ENCODE measurements at regions not wholly inside any gene's neighbourhood (a gene's known extent, or its start where the extent isn't known, plus 50 kb on each side); places are given as distances from the start of the nearest gene placed in this dataset.

DNA sequence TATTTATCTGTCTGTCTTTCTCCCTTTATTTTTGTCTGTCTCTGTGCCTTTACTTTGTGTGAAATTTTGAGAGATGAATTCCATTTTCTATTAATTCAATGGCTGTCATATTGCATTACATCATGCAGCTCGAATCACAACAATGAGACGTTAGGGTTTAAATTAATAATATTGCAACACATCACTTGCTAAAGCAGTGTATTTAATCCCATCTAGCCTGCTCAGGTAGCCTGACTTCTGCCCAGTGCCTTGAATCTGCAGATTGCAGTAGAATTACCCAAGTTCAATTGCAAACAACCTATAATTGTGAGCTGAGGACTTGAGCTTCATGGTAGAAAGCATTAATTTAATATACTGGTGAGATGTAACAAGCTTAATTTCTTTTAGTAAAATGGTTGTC is 235.7 kb upstream of the TSHZ2 start:
- DNase-seq (ENCODE audit: low spot score), result no peak
- TF ChIP-seq, protein P1, sequence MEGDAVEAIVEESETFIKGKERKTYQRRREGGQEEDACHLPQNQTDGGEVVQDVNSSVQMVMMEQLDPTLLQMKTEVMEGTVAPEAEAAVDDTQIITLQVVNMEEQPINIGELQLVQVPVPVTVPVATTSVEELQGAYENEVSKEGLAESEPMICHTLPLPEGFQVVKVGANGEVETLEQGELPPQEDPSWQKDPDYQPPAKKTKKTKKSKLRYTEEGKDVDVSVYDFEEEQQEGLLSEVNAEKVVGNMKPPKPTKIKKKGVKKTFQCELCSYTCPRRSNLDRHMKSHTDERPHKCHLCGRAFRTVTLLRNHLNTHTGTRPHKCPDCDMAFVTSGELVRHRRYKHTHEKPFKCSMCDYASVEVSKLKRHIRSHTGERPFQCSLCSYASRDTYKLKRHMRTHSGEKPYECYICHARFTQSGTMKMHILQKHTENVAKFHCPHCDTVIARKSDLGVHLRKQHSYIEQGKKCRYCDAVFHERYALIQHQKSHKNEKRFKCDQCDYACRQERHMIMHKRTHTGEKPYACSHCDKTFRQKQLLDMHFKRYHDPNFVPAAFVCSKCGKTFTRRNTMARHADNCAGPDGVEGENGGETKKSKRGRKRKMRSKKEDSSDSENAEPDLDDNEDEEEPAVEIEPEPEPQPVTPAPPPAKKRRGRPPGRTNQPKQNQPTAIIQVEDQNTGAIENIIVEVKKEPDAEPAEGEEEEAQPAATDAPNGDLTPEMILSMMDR (IDR thresholded peaks at IDR 0.05; ENCODE audit: borderline replicate concordance, control extremely low read depth, extremely low read depth, insufficient read depth, missing control alignments), result no peak
- in situ Hi-C loops (cut with MboI; ENCODE audit: low sequenced_read_pairs, unreplicated experiment), result no loop called here

DNA sequence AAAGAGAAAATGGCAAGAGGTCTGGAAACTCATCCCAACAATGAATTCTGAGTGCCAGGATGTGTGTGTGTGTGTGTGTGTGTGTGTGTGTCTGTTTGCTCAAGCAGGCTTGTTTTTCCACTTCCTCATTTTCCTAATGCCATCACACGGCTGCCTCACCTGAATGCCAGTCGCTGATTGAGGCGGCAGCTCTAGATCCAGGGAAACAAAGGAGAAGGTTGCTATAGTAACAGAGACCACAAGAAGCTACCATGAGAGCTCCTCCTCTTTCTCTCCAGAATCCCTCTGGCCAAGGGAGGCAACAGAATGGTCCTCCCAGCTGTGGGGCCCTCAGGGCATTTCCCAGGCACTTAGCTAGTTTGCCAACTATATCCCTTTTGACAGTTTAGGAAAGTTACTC is 241.1 kb upstream of the TSHZ2 start:
- no peak for DNase-seq (ENCODE audit: low spot score)
- in situ Hi-C loops (cut with MboI; ENCODE audit: low sequenced_read_pairs, unreplicated experiment), result no loop called here
- TF ChIP-seq, protein P1 (IDR thresholded peaks at IDR 0.05; ENCODE audit: borderline replicate concordance, control extremely low read depth, extremely low read depth, insufficient read depth, missing control alignments), result no peak

DNA sequence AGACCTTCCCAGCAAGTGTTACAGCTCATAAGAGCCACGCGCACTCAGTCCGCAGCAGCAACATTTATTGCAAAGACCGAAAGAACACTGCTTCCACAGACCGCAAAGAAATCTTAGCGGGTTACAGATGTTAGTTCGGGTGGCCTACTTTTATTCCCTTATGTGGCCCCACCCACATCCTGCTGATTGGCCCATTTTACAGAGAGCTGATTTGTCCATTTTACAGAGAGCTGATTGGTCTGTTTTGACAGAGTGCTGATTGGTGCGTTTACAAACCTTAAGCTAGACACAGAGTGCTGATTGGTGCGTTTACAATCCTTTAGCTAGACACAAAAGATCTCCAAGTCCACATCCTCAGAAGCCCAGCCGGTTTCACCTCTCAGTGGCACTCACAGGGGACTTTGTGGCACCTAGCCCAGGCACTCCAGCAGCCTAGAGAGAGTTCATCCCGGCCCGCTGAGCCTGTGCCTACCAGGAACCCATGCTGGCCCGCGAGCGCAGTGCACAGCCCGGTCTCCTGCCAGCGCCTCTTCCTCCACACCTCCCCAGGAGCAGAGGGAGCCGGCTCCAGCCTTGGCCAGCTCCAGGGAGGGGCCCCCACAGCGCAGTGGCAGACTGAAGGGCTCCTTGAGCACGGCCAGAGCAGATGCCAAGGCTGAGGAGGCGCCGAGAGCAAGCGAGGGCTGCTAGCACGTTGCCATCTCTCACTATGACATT is 244.3 kb upstream of the TSHZ2 start:
- in situ Hi-C loops (cut with MboI; ENCODE audit: low sequenced_read_pairs, unreplicated experiment), result no loop called here
- TF ChIP-seq, protein P1 (IDR thresholded peaks at IDR 0.05; ENCODE audit: borderline replicate concordance, control extremely low read depth, extremely low read depth, insufficient read depth, missing control alignments), result no peak
- no peak for DNase-seq (ENCODE audit: low spot score)

DNA sequence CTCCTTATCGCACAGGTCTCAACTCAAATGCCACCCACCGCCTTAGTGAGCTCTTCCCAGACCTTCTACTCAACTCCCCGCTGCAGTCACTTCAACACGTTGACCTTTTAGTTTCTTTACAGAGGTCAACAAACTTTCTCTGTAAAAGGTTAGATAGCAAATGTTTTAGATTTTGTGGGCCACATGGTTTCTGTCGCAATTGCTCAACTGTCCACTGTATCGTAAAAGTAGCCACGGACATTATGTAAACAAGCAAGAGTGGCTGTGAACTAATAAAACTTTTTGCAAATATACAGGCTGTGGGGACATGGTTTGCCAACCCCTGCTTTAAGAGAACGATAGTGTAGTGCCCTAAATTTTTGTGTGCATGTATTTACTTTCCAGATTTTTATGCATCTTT is 247.6 kb upstream of the TSHZ2 start:
- in situ Hi-C loops (cut with MboI; ENCODE audit: low sequenced_read_pairs, unreplicated experiment), result no loop called here
- TF ChIP-seq, protein P1 (IDR thresholded peaks at IDR 0.05; ENCODE audit: borderline replicate concordance, control extremely low read depth, extremely low read depth, insufficient read depth, missing control alignments), result no peak
- no peak for DNase-seq (ENCODE audit: low spot score)

DNA sequence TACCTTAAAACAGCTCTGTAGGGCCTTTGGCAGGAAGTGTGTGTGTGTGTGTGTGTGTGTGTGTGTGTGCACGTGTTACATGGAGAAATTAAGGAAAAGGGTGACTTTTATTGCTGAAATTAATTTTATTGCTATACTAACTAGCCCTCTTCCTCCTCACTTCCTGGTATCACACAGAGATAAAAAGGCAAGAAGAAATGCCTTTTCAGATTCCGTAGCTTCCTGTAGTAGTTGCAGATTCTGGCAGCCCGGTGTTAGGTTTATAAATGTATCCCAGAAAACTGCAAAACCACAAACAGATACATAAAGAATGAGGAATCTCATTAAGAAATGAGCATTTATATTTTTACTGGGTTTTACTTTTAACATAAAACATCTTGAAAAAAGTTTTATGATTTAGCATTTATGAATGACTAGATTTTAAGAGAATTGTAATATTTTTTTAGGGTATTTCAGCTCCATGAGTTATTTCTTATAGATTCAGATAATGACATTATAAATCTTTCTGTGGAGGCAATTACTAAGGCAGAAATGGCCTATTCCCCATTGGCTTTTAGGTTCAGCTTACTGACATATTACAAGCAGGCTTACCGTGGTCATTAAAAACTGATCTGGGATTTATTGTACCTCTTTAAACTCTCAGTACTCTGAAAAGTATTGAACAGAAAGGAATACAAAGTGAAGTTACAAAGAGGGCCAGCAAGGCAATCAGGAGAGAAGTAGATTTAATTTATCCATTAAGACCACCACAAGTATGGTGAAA is 249.1 kb upstream of the TSHZ2 start:
- no peak for DNase-seq (ENCODE audit: low spot score)
- TF ChIP-seq, protein P1 (IDR thresholded peaks at IDR 0.05; ENCODE audit: borderline replicate concordance, control extremely low read depth, extremely low read depth, insufficient read depth, missing control alignments), result no peak
- in situ Hi-C loops (cut with MboI; ENCODE audit: low sequenced_read_pairs, unreplicated experiment), result no loop called here

DNA sequence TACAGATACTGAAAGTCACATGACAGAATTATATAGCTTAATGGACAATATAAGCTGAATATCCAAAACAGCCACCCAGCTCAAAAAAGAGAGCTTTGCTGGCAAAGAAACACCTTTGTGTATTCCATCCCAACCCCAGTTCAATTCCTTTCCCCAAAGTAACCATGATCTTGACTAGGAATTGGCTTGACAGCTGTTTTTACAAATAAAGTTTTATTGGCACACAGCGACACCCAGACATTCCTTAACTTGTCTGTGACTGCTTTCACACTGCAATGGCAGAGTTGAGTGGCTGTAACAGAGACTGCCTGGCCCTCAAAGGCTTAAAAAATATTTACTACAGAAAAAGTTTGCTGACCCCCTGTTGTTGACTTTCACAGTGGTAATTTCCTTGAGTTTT is 264.0 kb upstream of the TSHZ2 start:
- TF ChIP-seq, protein P1 (IDR thresholded peaks at IDR 0.05; ENCODE audit: borderline replicate concordance, control extremely low read depth, extremely low read depth, insufficient read depth, missing control alignments), result no peak
- DNase-seq (ENCODE audit: low spot score), result no peak
- in situ Hi-C loops (cut with MboI; ENCODE audit: low sequenced_read_pairs, unreplicated experiment), result no loop called here

Data from GM13976 (cell line).